NCI-H524 (cell line): ENCODE measurements at regions not wholly inside any gene's neighbourhood (a gene's known extent, or its start where the extent isn't known, plus 50 kb on each side); places are given as distances from the start of the nearest gene placed in this dataset.
"Not testable (repeated sequence)": the region's sequence is repeated elsewhere in the genome, so short reads cannot be mapped to it uniquely, and the experiment has no call there.

Source experiments
- DNase-seq, 2 experiments: peaks; one replicate each; lab custom pipeline; 2025; lab: John Stamatoyannopoulos, UW

- not testable (repeated sequence) for DNase-seq
Measured at GRCh38 chr9:39665020-39665419, 309.6 kb downstream of the SPATA31A1 start.

GRCh38 chr9:39674437-39675210 is 319.2 kb downstream of the SPATA31A1 start:
- DNase-seq = not testable (repeated sequence)

GRCh38 chr9:39675211-39675553 is 319.7 kb downstream of the SPATA31A1 start:
- DNase-seq = not testable (repeated sequence)

GRCh38 chr9:39678534-39679263 is 323.2 kb downstream of the SPATA31A1 start:
- DNase-seq = not testable (repeated sequence)

GRCh38 chr9:39680694-39681401 is 325.4 kb downstream of the SPATA31A1 start:
- DNase-seq = not testable (repeated sequence)

- not testable (repeated sequence) for DNase-seq
Measured at GRCh38 chr9:39728862-39729261, 373.4 kb downstream of the SPATA31A1 start.

GRCh38 chr9:39744898-39745297 is 389.4 kb downstream of the SPATA31A1 start:
- DNase-seq = not testable (repeated sequence)

- not testable (repeated sequence) for DNase-seq
Measured at GRCh38 chr9:39775570-39775969, 420.1 kb downstream of the SPATA31A1 start.

GRCh38 chr9:39791356-39791755 is 435.9 kb downstream of the SPATA31A1 start:
- DNase-seq = not testable (repeated sequence)

GRCh38 chr9:39797935-39798334 is 442.5 kb downstream of the SPATA31A1 start:
- not testable (repeated sequence) for DNase-seq

- not testable (repeated sequence) for DNase-seq
Measured at GRCh38 chr9:39799252-39799651, 443.8 kb downstream of the SPATA31A1 start.

- DNase-seq = not testable (repeated sequence)
Measured at GRCh38 chr9:39802561-39802960, 447.1 kb downstream of the SPATA31A1 start.

GRCh38 chr9:39809401-39810226 is 454.1 kb downstream of the SPATA31A1 start:
- peak; percentile 23 to 38 for DNase-seq

- not testable (repeated sequence) for DNase-seq
Measured at GRCh38 chr9:39810401-39810800, 454.9 kb downstream of the SPATA31A1 start.

GRCh38 chr9:39811615-39812014 is 456.1 kb downstream of the SPATA31A1 start:
- DNase-seq = not testable (repeated sequence)

- DNase-seq = not testable (repeated sequence)
Measured at GRCh38 chr9:39828457-39828856, 473.0 kb downstream of the SPATA31A1 start.
